ENCODE measurements at regions not wholly inside any gene's neighbourhood (a gene's known extent, or its start where the extent isn't known, plus 50 kb on each side); places are given as distances from the start of the nearest gene placed in this dataset.

DNA sequence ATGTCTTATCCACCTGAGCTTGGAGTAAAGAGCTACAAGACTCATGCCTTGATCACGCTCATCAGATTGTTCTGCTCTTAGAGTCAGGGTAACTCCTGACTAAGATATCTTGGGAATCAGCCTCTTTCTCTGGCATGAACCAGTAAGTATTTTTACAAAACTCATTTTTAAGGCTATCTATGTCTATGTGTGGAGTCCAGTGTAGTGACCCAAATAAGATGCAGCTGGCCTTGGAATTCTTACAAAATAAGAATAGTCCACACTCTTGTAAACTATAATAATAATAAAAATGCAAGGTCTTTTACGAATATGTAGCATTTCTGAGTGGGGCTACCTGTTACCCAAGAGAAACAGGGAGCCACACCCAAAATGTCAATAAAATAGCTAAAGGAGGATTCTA is 498.3 kb upstream of the SYT4 start:
- TF ChIP-seq, protein P1, sequence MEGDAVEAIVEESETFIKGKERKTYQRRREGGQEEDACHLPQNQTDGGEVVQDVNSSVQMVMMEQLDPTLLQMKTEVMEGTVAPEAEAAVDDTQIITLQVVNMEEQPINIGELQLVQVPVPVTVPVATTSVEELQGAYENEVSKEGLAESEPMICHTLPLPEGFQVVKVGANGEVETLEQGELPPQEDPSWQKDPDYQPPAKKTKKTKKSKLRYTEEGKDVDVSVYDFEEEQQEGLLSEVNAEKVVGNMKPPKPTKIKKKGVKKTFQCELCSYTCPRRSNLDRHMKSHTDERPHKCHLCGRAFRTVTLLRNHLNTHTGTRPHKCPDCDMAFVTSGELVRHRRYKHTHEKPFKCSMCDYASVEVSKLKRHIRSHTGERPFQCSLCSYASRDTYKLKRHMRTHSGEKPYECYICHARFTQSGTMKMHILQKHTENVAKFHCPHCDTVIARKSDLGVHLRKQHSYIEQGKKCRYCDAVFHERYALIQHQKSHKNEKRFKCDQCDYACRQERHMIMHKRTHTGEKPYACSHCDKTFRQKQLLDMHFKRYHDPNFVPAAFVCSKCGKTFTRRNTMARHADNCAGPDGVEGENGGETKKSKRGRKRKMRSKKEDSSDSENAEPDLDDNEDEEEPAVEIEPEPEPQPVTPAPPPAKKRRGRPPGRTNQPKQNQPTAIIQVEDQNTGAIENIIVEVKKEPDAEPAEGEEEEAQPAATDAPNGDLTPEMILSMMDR (IDR thresholded peaks at IDR 0.05; ENCODE audit: insufficient read depth, low read length, poor library complexity, severe bottlenecking), result no peak
- no peak for TF ChIP-seq EZH2phosphoT487 (conservative IDR thresholded peaks at IDR 0.05; ENCODE audit: low read length)

Measured in SU-DHL-6 (cell line).